Heart right ventricle (tissue), 16 donors: ENCODE measurements at regions not wholly inside any gene's neighbourhood (a gene's known extent, or its start where the extent isn't known, plus 50 kb on each side); places are given as distances from the start of the nearest gene placed in this dataset.

Experiments
- ATAC-seq, 8 donors: fragments of 200-7000 bp; cut with Tn5 transposase; one replicate each; pipeline ENCODE4 v1.9.1; 2020; ENCODE audit warnings: mild to moderate bottlenecking in 8 of 8, moderate library complexity in 8 of 8, moderate number of reproducible peaks in 1 of 8
- DNase-seq, 2 donors: peaks; one replicate each; pipeline ENCODE4 v3.0.0-alpha.2; 2020
- H3K27ac ChIP-seq, 10 donors: fragments of 200-600 bp; sonication (generic) in 2 of 10; one replicate each; pipeline versions ENCODE4 v1.5.0 to v1.8.0; 2020 to 2022; ENCODE audit warnings: mild to moderate bottlenecking in 3 of 10
- H3K27me3 ChIP-seq, 7 donors: fragments of 200-600 bp; one replicate each; pipeline ENCODE4 v1.8.0; 2021 to 2022; ENCODE audit warnings: mild to moderate bottlenecking in 2 of 7
- H3K36me3 ChIP-seq, 9 donors: fragments of 200-600 bp; sonication (generic) in 1 of 9; one replicate each; pipeline versions ENCODE4 v1.5.0 to v1.8.0; 2020 to 2022; ENCODE audit warnings: mild to moderate bottlenecking in 2 of 9
- H3K4me1 ChIP-seq, 9 donors: fragments of 200-600 bp; sonication (generic) in 1 of 9; one replicate each; pipeline versions ENCODE4 v1.5.0 to v1.8.0; 2020 to 2022; ENCODE audit warnings: mild to moderate bottlenecking in 4 of 9
- H3K4me3 ChIP-seq, 10 donors: fragments of 200-600 bp; sonication (generic) in 2 of 10; one replicate each; pipeline versions ENCODE4 v1.5.0 to v1.8.0; 2020 to 2022; ENCODE audit warnings: mild to moderate bottlenecking in 7 of 10, moderate library complexity in 2 of 10
- H3K9me3 ChIP-seq, 11 donors: fragments of 200-600 bp in 10 of 11; sonication (generic) in 2 of 11; one replicate each; pipeline versions ENCODE4 v1.5.0 to v1.8.0; 2013 to 2022; ENCODE audit warnings: mild to moderate bottlenecking in 2 of 11, control low read depth in 1 of 11, moderate library complexity in 1 of 11
- CTCF ChIP-seq, 9 donors: fragments of 200-600 bp; sonication (generic) in 2 of 9; IDR thresholded peaks; one replicate each; pipeline versions ENCODE4 v1.5.0 to v1.8.0; 2021 to 2022; ENCODE audit warnings: antibody characterized with exemption in 9 of 9, mild to moderate bottlenecking in 5 of 9, moderate library complexity in 1 of 9
- WGBS, 2 donors: extraction: QIAGEN DNeasy Blood & Tissue Kit; methylation state at CpG; one replicate each; pipeline ENCODE4 v1.1.7; 2013; ENCODE audit warnings: inconsistent platforms in 1 of 2; 5-methylcytosine and 5-hydroxymethylcytosine counted together
- intact Hi-C, 10 donors: fragments of 100-400 bp; cut with DNase I; formaldehyde crosslinking; loops; one replicate each; pipeline versions ENCODE4 v1.11.1 to v1.14.2; 2022
- donor health status: Arrhythmogenic right ventricular cardiomyopathy.
- donor health status: ischemic (EF 13 %, LVEDD 7.1; RV severe dilation, severe dysfunction).
- donor health status: healthy with polysubstance abuse.
- donor health status: DM: no; HTN: yes; CAD: no.
- donor health status: DM: no; HTN: no; CAD: no.
- donor health status: ischemic (EF 25% LVEDD 6.9; RV normal size, moderate dysfunction).
- donor health status: ischemic (EF 25% LVEDD 5.7; RV mildly dilated, moderate dysfunction).
- donor health status: healthy.
- donor health status: DM: yes; HTN: yes; CAD: no.
- donor health status: Ischemic cardiomyopathy.
- donor health status: ischemic (EF 35%, LVEDD 5.7; RV mildly dilated, moderate dysfunction).
- donor health status: nonischemic (EF 11% LVEDD 7.7; RV severe dilation, severe dysfunction).
- donor health status: DM: yes; HTN: yes; CAD: no.
- donor health status: PGD.
- donor health status: ischemic (EF 29% LVEDD 5.4; RV normal size, mild dysfunction).
- donor health status: nonischemic (EF 23%, LVEDD 6.1; RV moderate dilation, normal function).

- intact Hi-C loops: no loop called here
- no peaks in the 10 kb centered on the region for H3K36me3 ChIP-seq
- H3K4me1 ChIP-seq: peaks cover 0 to 4% (median 0%) of the 10 kb centered on the region in 9 donors
- H3K9me3 ChIP-seq: peaks cover 0 to 27% (median 14%) of the 10 kb centered on the region in 11 donors
- H3K4me3 ChIP-seq: no peak overlapping the region
- 58 to 65% methylated on average over 26 of the region's 26 CpGs for WGBS, 2 donors
- no peak for TF ChIP-seq CTCF (IDR thresholded peaks at IDR 0.05)
- H3K27ac ChIP-seq: no peak overlapping the region
- peaks cover 0 to 14% (median 0%) of the 10 kb centered on the region in 7 donors for H3K27me3 ChIP-seq
- DNase-seq: no peak
- no peak for ATAC-seq
Observed at GRCh38 chr2:238554468-238555315, 128.0 kb downstream of the ASB1 start.

GRCh38 chr2:238555786-238556542, 129.2 kb downstream of the ASB1 start:
- Histone ChIP-seq H3K9me3 (peaks cover 0 to 27% (median 14%) of the 10 kb centered on the region in 11 donors), H3K27ac (no peak overlapping the region), H3K4me3 (no peak overlapping the region), H3K36me3 (no peaks in the 10 kb centered on the region), H3K4me1 (peaks cover 0 to 4% (median 0%) of the 10 kb centered on the region in 9 donors), H3K27me3 (peaks cover 0 to 14% (median 0%) of the 10 kb centered on the region in 7 donors)
- intact Hi-C loops: no loop called here
- 83 to 88% methylated on average over 13 of the region's 13 CpGs for WGBS, 2 donors
- peak in 1 of 8 donors; percentile 13 for ATAC-seq
- DNase-seq: no peak
- TF ChIP-seq CTCF (IDR thresholded peaks at IDR 0.05): no peak

GRCh38 chr2:238557431-238557830, 130.7 kb downstream of the ASB1 start:
- DNase-seq (no peak), ATAC-seq (no peak)
- Histone ChIP-seq H3K27me3 (peaks cover 0 to 14% (median 0%) of the 10 kb centered on the region in 7 donors), H3K4me1 (peaks cover 0 to 4% (median 0%) of the 10 kb centered on the region in 9 donors), H3K36me3 (no peaks in the 10 kb centered on the region), H3K27ac (no peak overlapping the region), H3K9me3 (peaks cover 0 to 21% (median 12%) of the 10 kb centered on the region in 11 donors), H3K4me3 (no peak overlapping the region)
- intact Hi-C loops: no loop called here
- no peak for TF ChIP-seq CTCF (IDR thresholded peaks at IDR 0.05)
- WGBS, 2 donors: 89 to 91% methylated on average over 5 of the region's 5 CpGs

GRCh38 chr2:238557936-238558335, 131.2 kb downstream of the ASB1 start:
- Histone ChIP-seq H3K4me3 (no peak overlapping the region), H3K9me3 (peaks cover 0 to 16% (median 7%) of the 10 kb centered on the region in 11 donors), H3K27me3 (peaks cover 0 to 14% (median 0%) of the 10 kb centered on the region in 7 donors), H3K4me1 (peaks cover 0 to 4% (median 0%) of the 10 kb centered on the region in 9 donors), H3K27ac (peak overlapping the region in 1 of 10 donors; percentile 31), H3K36me3 (no peaks in the 10 kb centered on the region)
- ATAC-seq (peak in 2 of 8 donors; percentile 16 to 31), DNase-seq (no peak)
- no peak for TF ChIP-seq CTCF (IDR thresholded peaks at IDR 0.05)
- WGBS, 2 donors: 88 to 89% methylated on average over 11 of the region's 11 CpGs
- intact Hi-C loops: no loop called here
